Stimulated activated naive CD8-positive, alpha-beta T cell treated with anti-CD3 and anti-CD28 coated beads, Interleukin-15, Interleukin-2, amounts not matched to agents 100 U/mL and 50 U/mL, for 24 hours (primary cell): ENCODE measurements at regions not wholly inside any gene's neighbourhood (a gene's known extent, or its start where the extent isn't known, plus 50 kb on each side); places are given as distances from the start of the nearest gene placed in this dataset.

Source experiments
- ATAC-seq: fragments of 150-1000 bp; cut with Tn5 transposase; one replicate; pipeline ENCODE4 v1.10.0; 2021
- DNase-seq: peaks from one replicate; pipeline ENCODE4 v3.0.0; 2021

- DNase-seq = no peak
- ATAC-seq = no peak
These were observed 121.7 kb downstream of the EVX1 start for GRCh38 chr7:27364344-27364758.

- ATAC-seq (no peak), DNase-seq (no peak)
These were observed 124.8 kb downstream of the EVX1 start for GRCh38 chr7:27367179-27367932.

GRCh38 chr7:27367933-27368549, 125.4 kb downstream of the EVX1 start:
- no peak for DNase-seq
- no peak for ATAC-seq

GRCh38 chr7:27374958-27375841, 132.6 kb downstream of the EVX1 start:
- no peak for ATAC-seq
- DNase-seq = no peak

GRCh38 chr7:27375958-27376357, 133.4 kb downstream of the EVX1 start:
- DNase-seq (no peak), ATAC-seq (no peak)

GRCh38 chr7:27377988-27378387, 135.4 kb downstream of the EVX1 start:
- DNase-seq (no peak), ATAC-seq (no peak)

- no peak for ATAC-seq
- no peak for DNase-seq
These were observed 139.7 kb downstream of the EVX1 start for GRCh38 chr7:27382307-27382706.

GRCh38 chr7:27386581-27386980, 144.0 kb downstream of the EVX1 start:
- no peak for DNase-seq
- no peak for ATAC-seq

GRCh38 chr7:27387864-27388263, 145.3 kb downstream of the EVX1 start:
- DNase-seq (no peak), ATAC-seq (no peak)

GRCh38 chr7:27388561-27388960, 146.0 kb downstream of the EVX1 start:
- DNase-seq (no peak), ATAC-seq (no peak)

- no peak for ATAC-seq
- no peak for DNase-seq
These were observed 146.9 kb downstream of the EVX1 start for GRCh38 chr7:27389496-27389895.

- ATAC-seq = no peak
- DNase-seq = no peak
These were observed 149.9 kb downstream of the EVX1 start for GRCh38 chr7:27392477-27392876.

GRCh38 chr7:27394871-27395270, 152.3 kb downstream of the EVX1 start:
- no peak for DNase-seq
- no peak for ATAC-seq

- no peak for DNase-seq
- no peak for ATAC-seq
These were observed 153.0 kb downstream of the EVX1 start for GRCh38 chr7:27395626-27396025.

- ATAC-seq = no peak
These were observed 154.9 kb downstream of the EVX1 start for GRCh38 chr7:27397503-27397902.

GRCh38 chr7:27398851-27399250, 156.2 kb downstream of the EVX1 start:
- no peak for DNase-seq
- no peak for ATAC-seq

More at GRCh38 chr7:27397503-27397902, 154.9 kb downstream of the EVX1 start:
- no peak for DNase-seq

GRCh38 chr7:27399791-27400567, 157.4 kb downstream of the EVX1 start:
- no peak for DNase-seq
- no peak for ATAC-seq

- no peak for ATAC-seq
- DNase-seq = no peak
These were observed 163.2 kb downstream of the EVX1 start for GRCh38 chr7:27405780-27406179.

- ATAC-seq (no peak), DNase-seq (no peak)
These were observed 166.7 kb downstream of the EVX1 start for GRCh38 chr7:27409311-27409710.

- DNase-seq (no peak), ATAC-seq (no peak)
These were observed 167.2 kb downstream of the EVX1 start for GRCh38 chr7:27409776-27410175.

- ATAC-seq (no peak), DNase-seq (no peak)
These were observed 168.4 kb downstream of the EVX1 start for GRCh38 chr7:27410812-27411544.
